ENCODE measurements at regions not wholly inside any gene's neighbourhood (a gene's known extent, or its start where the extent isn't known, plus 50 kb on each side); places are given as distances from the start of the nearest gene placed in this dataset.
A peak's percentile ranks its signal among the peaks of the same experiment; 100 is the strongest.

DNA sequence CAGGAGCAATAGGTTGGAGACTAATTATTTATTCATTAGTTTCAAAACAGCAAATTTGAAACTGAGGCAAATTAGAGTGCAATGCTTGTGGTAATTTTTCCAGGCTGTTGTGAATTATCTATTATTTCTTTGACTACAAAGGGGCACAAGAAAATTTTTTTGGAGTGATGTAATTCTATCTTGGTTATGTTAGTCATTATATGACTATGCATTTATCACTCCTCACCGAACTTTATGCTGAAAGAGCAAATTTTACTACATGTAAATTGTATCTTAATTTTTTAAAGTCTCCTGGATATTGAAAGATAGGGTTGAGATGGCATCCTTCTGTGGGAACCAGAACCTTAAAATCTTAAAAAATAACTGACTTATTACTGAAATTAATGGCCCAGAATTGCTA, 320.0 kb upstream of the ROBO1 start:
- ATAC-seq (no peak), DNase-seq (ENCODE audit: low read depth in 1 of 2, low spot score in 1 of 2) (no peak), FAIRE-seq (no peak)
- Histone ChIP-seq H3K4me3 (no peak overlapping the region), H3K9me3 (no peaks in the 10 kb centered on the region), H3K4me2 (no peak overlapping the region), H3K27ac (no peak overlapping the region), H3K4me1 (peaks cover 3% of the 10 kb centered on the region; the same call in 1 of the 3 replicates)
- 0% methylated on average over 1 of the region's 1 CpG for WGBS (ENCODE audit: missing lambda C conversion rate)
- ChIA-PET POLR2A (no interaction called here), CTCF (no interaction called here)
- TF ChIP-seq MAFK (IDR thresholded peaks at IDR 0.05; ENCODE audit: partially characterized antibody) (peak; percentile 75), JUNB (IDR thresholded peaks at IDR 0.05) (no peak), ESRRA (IDR thresholded peaks at IDR 0.05; ENCODE audit: borderline replicate concordance, low read length) (no peak), HDAC2 (IDR thresholded peaks at IDR 0.05) (no peak), RNF2 (IDR thresholded peaks at IDR 0.05; ENCODE audit: borderline replicate concordance, low read depth) (no peak), NPAS2 (CRISPR knock-in tag; IDR thresholded peaks at IDR 0.05; ENCODE audit: borderline replicate concordance) (no peak)
- TF ChIP-seq, protein P1, sequence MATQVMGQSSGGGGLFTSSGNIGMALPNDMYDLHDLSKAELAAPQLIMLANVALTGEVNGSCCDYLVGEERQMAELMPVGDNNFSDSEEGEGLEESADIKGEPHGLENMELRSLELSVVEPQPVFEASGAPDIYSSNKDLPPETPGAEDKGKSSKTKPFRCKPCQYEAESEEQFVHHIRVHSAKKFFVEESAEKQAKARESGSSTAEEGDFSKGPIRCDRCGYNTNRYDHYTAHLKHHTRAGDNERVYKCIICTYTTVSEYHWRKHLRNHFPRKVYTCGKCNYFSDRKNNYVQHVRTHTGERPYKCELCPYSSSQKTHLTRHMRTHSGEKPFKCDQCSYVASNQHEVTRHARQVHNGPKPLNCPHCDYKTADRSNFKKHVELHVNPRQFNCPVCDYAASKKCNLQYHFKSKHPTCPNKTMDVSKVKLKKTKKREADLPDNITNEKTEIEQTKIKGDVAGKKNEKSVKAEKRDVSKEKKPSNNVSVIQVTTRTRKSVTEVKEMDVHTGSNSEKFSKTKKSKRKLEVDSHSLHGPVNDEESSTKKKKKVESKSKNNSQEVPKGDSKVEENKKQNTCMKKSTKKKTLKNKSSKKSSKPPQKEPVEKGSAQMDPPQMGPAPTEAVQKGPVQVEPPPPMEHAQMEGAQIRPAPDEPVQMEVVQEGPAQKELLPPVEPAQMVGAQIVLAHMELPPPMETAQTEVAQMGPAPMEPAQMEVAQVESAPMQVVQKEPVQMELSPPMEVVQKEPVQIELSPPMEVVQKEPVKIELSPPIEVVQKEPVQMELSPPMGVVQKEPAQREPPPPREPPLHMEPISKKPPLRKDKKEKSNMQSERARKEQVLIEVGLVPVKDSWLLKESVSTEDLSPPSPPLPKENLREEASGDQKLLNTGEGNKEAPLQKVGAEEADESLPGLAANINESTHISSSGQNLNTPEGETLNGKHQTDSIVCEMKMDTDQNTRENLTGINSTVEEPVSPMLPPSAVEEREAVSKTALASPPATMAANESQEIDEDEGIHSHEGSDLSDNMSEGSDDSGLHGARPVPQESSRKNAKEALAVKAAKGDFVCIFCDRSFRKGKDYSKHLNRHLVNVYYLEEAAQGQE (IDR thresholded peaks at IDR 0.05) = no peak
- TF ChIP-seq, protein P2, sequence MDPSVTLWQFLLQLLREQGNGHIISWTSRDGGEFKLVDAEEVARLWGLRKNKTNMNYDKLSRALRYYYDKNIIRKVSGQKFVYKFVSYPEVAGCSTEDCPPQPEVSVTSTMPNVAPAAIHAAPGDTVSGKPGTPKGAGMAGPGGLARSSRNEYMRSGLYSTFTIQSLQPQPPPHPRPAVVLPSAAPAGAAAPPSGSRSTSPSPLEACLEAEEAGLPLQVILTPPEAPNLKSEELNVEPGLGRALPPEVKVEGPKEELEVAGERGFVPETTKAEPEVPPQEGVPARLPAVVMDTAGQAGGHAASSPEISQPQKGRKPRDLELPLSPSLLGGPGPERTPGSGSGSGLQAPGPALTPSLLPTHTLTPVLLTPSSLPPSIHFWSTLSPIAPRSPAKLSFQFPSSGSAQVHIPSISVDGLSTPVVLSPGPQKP (IDR thresholded peaks at IDR 0.05; ENCODE audit: low read depth, low read length) = no peak

DNA sequence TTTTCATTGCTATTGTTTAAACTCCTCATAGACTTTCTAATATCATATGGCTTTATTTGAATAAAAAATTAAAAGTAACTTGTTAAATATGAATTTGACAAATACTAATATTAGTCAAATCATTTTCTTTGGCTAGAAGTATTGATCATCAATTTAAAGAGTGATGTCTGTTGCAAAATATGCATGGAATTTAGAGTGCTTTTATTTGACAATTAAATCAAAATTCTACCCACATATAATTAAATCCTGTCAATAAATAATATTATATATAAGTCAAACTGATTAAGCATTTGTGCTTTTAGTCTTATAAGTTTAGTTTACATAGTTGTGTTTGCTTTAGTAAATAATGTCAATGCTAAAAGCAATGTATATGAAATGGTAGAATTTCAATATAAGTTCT, 318.6 kb upstream of the ROBO1 start:
- H3K27ac ChIP-seq = no peak overlapping the region
- H3K4me3 ChIP-seq = no peak overlapping the region
- TF ChIP-seq, protein P3, sequence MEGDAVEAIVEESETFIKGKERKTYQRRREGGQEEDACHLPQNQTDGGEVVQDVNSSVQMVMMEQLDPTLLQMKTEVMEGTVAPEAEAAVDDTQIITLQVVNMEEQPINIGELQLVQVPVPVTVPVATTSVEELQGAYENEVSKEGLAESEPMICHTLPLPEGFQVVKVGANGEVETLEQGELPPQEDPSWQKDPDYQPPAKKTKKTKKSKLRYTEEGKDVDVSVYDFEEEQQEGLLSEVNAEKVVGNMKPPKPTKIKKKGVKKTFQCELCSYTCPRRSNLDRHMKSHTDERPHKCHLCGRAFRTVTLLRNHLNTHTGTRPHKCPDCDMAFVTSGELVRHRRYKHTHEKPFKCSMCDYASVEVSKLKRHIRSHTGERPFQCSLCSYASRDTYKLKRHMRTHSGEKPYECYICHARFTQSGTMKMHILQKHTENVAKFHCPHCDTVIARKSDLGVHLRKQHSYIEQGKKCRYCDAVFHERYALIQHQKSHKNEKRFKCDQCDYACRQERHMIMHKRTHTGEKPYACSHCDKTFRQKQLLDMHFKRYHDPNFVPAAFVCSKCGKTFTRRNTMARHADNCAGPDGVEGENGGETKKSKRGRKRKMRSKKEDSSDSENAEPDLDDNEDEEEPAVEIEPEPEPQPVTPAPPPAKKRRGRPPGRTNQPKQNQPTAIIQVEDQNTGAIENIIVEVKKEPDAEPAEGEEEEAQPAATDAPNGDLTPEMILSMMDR (IDR thresholded peaks at IDR 0.05) = no peak
- TF ChIP-seq RFX5 (IDR thresholded peaks at IDR 0.05) (no peak), RCOR1 (IDR thresholded peaks at IDR 0.05; ENCODE audit: low read depth, low read length) (no peak), HDAC2 (IDR thresholded peaks at IDR 0.05) (no peak), CHD2 (IDR thresholded peaks at IDR 0.05; ENCODE audit: low read length, partially characterized antibody) (no peak), FOSL2 (IDR thresholded peaks at IDR 0.05) (no peak), FOSL2 (CRISPR knock-in tag; IDR thresholded peaks at IDR 0.05) (no peak), TFCP2L1 (CRISPR knock-in tag; IDR thresholded peaks at IDR 0.05) (no peak), CBX2 (IDR thresholded peaks at IDR 0.05; ENCODE audit: borderline replicate concordance, low read depth) (no peak), CBX8 (IDR thresholded peaks at IDR 0.05) (no peak)
- TF ChIP-seq, protein P4, sequence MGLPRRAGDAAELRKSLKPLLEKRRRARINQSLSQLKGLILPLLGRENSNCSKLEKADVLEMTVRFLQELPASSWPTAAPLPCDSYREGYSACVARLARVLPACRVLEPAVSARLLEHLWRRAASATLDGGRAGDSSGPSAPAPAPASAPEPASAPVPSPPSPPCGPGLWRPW (IDR thresholded peaks at IDR 0.05) = no peak
- CTCF ChIA-PET = no interaction called here
- H3K9me3 ChIP-seq = no peaks in the 10 kb centered on the region; the same call in 2 of the 3 replicates
- POLR2A ChIA-PET = no interaction called here
- FAIRE-seq (no peak), ATAC-seq (no peak), DNase-seq (ENCODE audit: low read depth in 1 of 2, low spot score in 1 of 2) (no peak)
- H3K4me2 ChIP-seq = no peak overlapping the region
- peaks cover 3% of the 10 kb centered on the region; the same call in 1 of the 3 replicates for H3K4me1 ChIP-seq

DNA sequence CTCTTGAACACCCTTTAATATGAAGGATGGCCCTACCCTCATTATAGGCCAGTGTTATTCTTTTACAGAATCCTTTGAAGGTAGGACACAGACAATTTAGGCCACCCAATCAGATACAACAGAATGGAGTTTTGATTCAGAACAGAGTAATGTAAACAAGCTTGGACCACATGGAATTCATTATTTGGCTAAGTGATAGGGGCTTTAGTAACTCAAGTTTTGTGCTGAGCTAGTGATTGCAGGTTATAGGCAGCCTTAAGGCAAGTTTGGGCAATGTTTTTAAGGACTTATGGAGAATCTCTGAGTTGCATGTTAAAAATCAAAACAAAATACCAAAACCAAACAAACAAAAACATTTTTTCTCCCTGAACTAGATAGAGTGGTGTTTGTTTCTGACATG, 312.1 kb upstream of the ROBO1 start:
- H3K4me1 ChIP-seq = no peaks in the 10 kb centered on the region
- DNase-seq (ENCODE audit: low read depth in 1 of 2, low spot score in 1 of 2) (no peak), FAIRE-seq (no peak), ATAC-seq (no peak)
- H3K9me3 ChIP-seq = no peaks in the 10 kb centered on the region; the same call in 2 of the 3 replicates
- ChIA-PET CTCF (no interaction called here), POLR2A (no interaction called here)
- H3K4me3 ChIP-seq = no peak overlapping the region
- H3K27ac ChIP-seq = no peak overlapping the region
- H3K4me2 ChIP-seq = no peak overlapping the region
- TF ChIP-seq FOSL2 (IDR thresholded peaks at IDR 0.05) (no peak), FOSL2 (CRISPR knock-in tag; IDR thresholded peaks at IDR 0.05) (no peak), SMC3 (IDR thresholded peaks at IDR 0.05) (no peak), BHLHE40 (IDR thresholded peaks at IDR 0.05; ENCODE audit: low read depth, low read length) (no peak), SREBF2 (IDR thresholded peaks at IDR 0.05) (no peak), POLR2AphosphoS2 (conservative IDR thresholded peaks at IDR 0.05; ENCODE audit: low read length) (no peak), CBX2 (IDR thresholded peaks at IDR 0.05; ENCODE audit: borderline replicate concordance, low read depth) (no peak), RFX5 (IDR thresholded peaks at IDR 0.05) (no peak)
- TF ChIP-seq, protein P5, sequence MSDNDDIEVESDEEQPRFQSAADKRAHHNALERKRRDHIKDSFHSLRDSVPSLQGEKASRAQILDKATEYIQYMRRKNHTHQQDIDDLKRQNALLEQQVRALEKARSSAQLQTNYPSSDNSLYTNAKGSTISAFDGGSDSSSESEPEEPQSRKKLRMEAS (IDR thresholded peaks at IDR 0.05) = no peak
- TF ChIP-seq, protein P2 (IDR thresholded peaks at IDR 0.05; ENCODE audit: low read depth, low read length) = no peak
- TF ChIP-seq, protein P6, sequence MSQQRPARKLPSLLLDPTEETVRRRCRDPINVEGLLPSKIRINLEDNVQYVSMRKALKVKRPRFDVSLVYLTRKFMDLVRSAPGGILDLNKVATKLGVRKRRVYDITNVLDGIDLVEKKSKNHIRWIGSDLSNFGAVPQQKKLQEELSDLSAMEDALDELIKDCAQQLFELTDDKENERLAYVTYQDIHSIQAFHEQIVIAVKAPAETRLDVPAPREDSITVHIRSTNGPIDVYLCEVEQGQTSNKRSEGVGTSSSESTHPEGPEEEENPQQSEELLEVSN (IDR thresholded peaks at IDR 0.05; ENCODE audit: borderline replicate concordance, low read depth) = no peak

Data from A549 (cell line).